ENCODE measurements at regions not wholly inside any gene's neighbourhood (a gene's known extent, or its start where the extent isn't known, plus 50 kb on each side); places are given as distances from the start of the nearest gene placed in this dataset.

DNA sequence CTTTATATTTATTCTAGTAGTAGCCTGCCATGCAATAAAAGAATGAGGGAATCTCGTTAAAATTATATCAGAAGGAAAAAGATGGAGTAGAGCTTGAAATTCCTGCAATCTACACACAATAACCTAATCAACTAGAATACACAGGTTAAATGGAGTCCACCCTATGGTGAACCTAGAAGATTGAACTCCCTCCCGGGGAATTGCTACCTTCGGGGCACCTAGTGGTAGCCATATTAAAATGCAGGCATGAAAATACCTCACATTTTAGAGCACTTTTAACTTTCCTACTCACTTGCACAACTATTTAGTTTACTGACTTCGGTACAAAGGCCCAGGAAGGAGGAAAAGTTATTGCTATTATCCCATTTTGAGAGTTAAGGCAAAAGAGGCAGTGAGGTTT lies 174.5 kb downstream of the SS18 start:
- Histone ChIP-seq H3K27me3 (no peaks in the 10 kb centered on the region), H3K4me1 (no peaks in the 10 kb centered on the region), H3K9me3 (no peaks in the 10 kb centered on the region), H3K36me3 (no peaks in the 10 kb centered on the region), H3K27ac (no peak overlapping the region), H3K4me3 (no peak overlapping the region)
- TF ChIP-seq, protein P1, sequence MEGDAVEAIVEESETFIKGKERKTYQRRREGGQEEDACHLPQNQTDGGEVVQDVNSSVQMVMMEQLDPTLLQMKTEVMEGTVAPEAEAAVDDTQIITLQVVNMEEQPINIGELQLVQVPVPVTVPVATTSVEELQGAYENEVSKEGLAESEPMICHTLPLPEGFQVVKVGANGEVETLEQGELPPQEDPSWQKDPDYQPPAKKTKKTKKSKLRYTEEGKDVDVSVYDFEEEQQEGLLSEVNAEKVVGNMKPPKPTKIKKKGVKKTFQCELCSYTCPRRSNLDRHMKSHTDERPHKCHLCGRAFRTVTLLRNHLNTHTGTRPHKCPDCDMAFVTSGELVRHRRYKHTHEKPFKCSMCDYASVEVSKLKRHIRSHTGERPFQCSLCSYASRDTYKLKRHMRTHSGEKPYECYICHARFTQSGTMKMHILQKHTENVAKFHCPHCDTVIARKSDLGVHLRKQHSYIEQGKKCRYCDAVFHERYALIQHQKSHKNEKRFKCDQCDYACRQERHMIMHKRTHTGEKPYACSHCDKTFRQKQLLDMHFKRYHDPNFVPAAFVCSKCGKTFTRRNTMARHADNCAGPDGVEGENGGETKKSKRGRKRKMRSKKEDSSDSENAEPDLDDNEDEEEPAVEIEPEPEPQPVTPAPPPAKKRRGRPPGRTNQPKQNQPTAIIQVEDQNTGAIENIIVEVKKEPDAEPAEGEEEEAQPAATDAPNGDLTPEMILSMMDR (IDR thresholded peaks at IDR 0.05) = no peak
- DNase-seq (ENCODE audit: low spot score) = no peak

DNA sequence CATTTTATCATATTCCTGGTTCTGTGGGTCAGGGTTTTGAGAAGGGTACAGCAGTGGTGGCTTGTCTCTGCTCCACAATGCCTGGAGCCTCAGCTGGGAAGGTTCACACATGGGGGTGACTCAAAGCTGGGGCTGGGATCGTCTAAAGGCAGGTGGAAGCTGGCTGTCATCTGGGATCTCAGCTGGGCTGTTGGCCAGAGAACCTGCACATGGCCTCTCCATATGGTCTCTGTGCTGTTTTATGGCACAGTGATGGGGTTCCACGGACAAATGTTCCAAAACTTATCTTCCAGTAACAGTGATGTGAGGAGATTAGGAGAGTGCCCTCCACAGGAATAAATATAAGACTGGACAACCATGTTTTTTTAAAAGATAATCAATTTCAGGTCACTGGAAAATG lies 191.4 kb downstream of the SS18 start:
- TF ChIP-seq, protein P1 (IDR thresholded peaks at IDR 0.05) = no peak
- Histone ChIP-seq H3K4me3 (no peak overlapping the region), H3K4me1 (no peaks in the 10 kb centered on the region), H3K9me3 (peaks cover 0 to 10% of the 10 kb centered on the region in 2 donors), H3K27me3 (no peaks in the 10 kb centered on the region), H3K27ac (no peak overlapping the region), H3K36me3 (no peaks in the 10 kb centered on the region)
- no peak for DNase-seq (ENCODE audit: low spot score)

DNA sequence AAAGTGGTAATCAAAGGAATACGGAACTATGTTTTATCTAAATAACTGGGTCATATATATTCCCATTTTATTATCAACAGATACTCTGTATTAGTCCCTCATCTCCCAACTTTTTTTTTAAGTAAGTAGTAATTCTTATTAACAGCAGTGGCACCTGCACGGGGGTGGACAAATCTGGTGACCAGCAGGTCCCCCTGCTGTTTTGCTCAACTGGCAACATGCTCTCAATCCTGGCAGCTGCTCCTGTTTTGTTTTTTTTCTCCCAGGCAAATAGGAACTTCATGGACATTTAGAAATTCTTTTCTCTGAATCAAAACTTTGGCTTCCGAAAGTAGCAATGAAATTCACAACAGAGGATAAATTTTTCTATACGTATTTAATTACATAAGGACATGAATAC lies 193.5 kb downstream of the SS18 start:
- no peak for DNase-seq (ENCODE audit: low spot score)
- no peaks in the 10 kb centered on the region for H3K27me3 ChIP-seq
- H3K4me3 ChIP-seq = no peak overlapping the region
- no peaks in the 10 kb centered on the region for H3K36me3 ChIP-seq
- TF ChIP-seq, protein P1 (IDR thresholded peaks at IDR 0.05) = no peak
- peaks cover 0 to 10% of the 10 kb centered on the region in 2 donors for H3K9me3 ChIP-seq
- no peak overlapping the region for H3K27ac ChIP-seq
- no peaks in the 10 kb centered on the region for H3K4me1 ChIP-seq

DNA sequence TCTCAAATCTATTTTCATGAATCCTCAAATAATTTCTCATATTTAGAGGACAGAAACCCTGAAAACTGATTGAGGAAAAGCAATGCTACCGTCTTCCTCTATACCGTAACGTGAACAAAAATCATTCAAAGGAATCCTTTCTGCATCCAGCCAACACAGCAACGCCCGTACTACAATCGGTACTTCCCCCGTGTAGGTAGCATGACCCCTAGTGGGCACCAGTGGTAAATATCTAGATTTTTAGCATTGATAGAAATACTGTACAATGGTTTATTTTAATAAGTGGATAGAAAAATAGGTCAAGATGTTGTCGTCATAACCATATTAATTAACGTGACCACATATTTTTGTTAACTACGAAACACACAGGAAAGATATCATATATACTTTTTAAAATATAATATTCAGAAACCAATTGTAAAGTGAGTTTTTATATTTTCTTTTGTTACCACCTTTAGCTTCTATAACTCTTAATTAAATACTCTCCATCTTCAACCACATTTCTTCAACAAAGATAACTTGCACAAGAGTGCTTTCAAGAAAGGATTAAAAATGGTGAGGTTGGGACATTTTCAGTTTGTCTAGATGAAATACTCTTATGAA lies 194.1 kb downstream of the SS18 start:
- Histone ChIP-seq H3K27me3 (no peaks in the 10 kb centered on the region), H3K36me3 (no peaks in the 10 kb centered on the region), H3K27ac (no peak overlapping the region), H3K9me3 (peaks cover 0 to 9% of the 10 kb centered on the region in 2 donors), H3K4me3 (no peak overlapping the region), H3K4me1 (no peaks in the 10 kb centered on the region)
- TF ChIP-seq, protein P1 (IDR thresholded peaks at IDR 0.05) = peak; percentile 68 to 85
- no peak for DNase-seq (ENCODE audit: low spot score)

DNA sequence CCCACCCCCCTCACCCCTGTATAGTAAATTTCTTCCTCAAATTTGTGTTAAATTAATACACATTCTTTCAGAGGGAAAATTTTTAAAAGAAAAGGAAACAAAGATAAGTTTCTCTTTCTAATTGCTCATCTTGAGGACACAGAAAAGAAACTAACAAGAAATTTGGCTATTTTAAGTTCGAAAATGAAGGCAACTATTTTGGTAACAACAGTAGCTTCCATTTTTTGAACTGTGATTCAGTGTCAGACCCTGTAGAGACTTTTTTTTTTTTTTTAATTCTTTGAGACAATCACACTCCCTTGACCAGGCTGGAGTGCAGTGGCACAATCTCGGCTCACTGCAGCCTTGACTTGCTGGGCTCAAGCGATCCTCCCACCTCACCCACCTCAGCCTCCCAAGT lies 194.9 kb downstream of the SS18 start:
- Histone ChIP-seq H3K27me3 (no peaks in the 10 kb centered on the region), H3K27ac (no peak overlapping the region), H3K4me3 (no peak overlapping the region), H3K36me3 (no peaks in the 10 kb centered on the region), H3K4me1 (no peaks in the 10 kb centered on the region), H3K9me3 (peaks cover 0 to 2% of the 10 kb centered on the region in 2 donors)
- TF ChIP-seq, protein P1 (IDR thresholded peaks at IDR 0.05) = no peak
- no peak for DNase-seq (ENCODE audit: low spot score)

DNA sequence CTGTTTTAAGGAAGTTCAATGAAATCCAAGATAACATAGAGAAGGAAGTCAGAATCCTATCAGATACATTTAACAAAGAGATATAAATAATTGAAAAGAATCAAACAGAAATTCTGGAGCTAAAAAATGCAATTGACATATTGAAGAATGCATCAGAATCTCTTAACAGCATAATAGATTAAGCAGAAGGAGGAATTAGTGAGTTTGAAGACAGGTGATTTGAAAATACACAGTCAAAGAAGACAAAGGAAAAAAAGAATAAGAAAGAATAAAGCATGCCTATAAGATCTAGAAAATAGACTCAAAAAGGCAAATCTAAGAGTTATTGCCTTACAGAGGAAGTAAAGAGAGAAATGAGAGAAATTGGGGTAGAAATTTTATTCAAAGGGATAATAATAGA lies 204.1 kb downstream of the SS18 start:
- peaks cover 0 to 18% of the 10 kb centered on the region in 2 donors for H3K9me3 ChIP-seq

More for the DNA sequence above, 204.1 kb downstream of the SS18 start:
- no peaks in the 10 kb centered on the region for H3K27me3 ChIP-seq
- TF ChIP-seq, protein P1 (IDR thresholded peaks at IDR 0.05) = no peak
- H3K4me1 ChIP-seq = no peaks in the 10 kb centered on the region
- H3K27ac ChIP-seq = no peak overlapping the region
- H3K4me3 ChIP-seq = no peak overlapping the region
- no peak for DNase-seq (ENCODE audit: low spot score)
- no peaks in the 10 kb centered on the region for H3K36me3 ChIP-seq
